T-cell (primary cell): ENCODE measurements at regions not wholly inside any gene's neighbourhood (a gene's known extent, or its start where the extent isn't known, plus 50 kb on each side); places are given as distances from the start of the nearest gene placed in this dataset.

Experiments
- ATAC-seq, 4 experiments: fragments of 200-7000 bp in 3 of 4; fragments of 150-1000 bp in 1 of 4; cut with Tn5 transposase; replicated peaks in 1 of 4; 1 replicate in 3 of 4; 2 replicates in 1 of 4; pipeline ENCODE4 v1.10.0; 2021; ENCODE audit warnings: moderate library complexity in 3 of 4, mild to moderate bottlenecking in 2 of 4, moderate number of reproducible peaks in 1 of 4
- CTCF ChIA-PET, 2 donors: fragments of 300-600 bp; sonication (Branson Sonifier 250); formaldehyde crosslinking; loops; one replicate each; lab custom pipeline; 2022; ENCODE audit warnings: antibody characterized with exemption in 2 of 2; lab: Charles Lee
- POLR2A ChIA-PET, 2 donors: fragments of 300-600 bp; sonication (Branson Sonifier 250); formaldehyde crosslinking; loops; one replicate each; lab custom pipeline; 2022; ENCODE audit warnings: antibody characterized with exemption in 2 of 2; lab: Charles Lee
- DNase-seq, 35 experiments: peaks; one replicate each; pipeline versions ENCODE4 v3.0.0 to v3.0.0-alpha.2; 2013 to 2023
- H3K27ac ChIP-seq: one replicate; pipeline ENCODE4 v1.5.1; 2013; ENCODE audit warnings: low read length
- H3K27me3 ChIP-seq, 2 experiments: replicated peaks in 1 of 2; 1 replicate in 1 of 2; 2 replicates in 1 of 2; pipeline versions ENCODE4 v1.6.1 to v1.7.0; 2013; ENCODE audit warnings: low read length in 1 of 2, mixed read lengths in 1 of 2; ENCODE audit not compliant: control insufficient read depth in 2 of 2, insufficient read depth in 2 of 2; ENCODE audit errors: extremely low read depth in 1 of 2
- H3K36me3 ChIP-seq, 2 donors: 1 replicate in 1 of 2; 2 replicates in 1 of 2; pipeline versions ENCODE4 v1.6.1 to v1.7.0; 2013; ENCODE audit warnings: low read length in 1 of 2; ENCODE audit not compliant: control insufficient read depth in 2 of 2, insufficient read depth in 1 of 2; ENCODE audit errors: extremely low read depth in 1 of 2
- H3K4me1 ChIP-seq, 2 experiments: 1 replicate in 1 of 2; 2 replicates in 1 of 2; pipeline versions ENCODE4 v1.6.1 to v1.7.0; 2013; ENCODE audit warnings: low read length in 2 of 2, mixed read lengths in 1 of 2; ENCODE audit not compliant: insufficient read depth in 2 of 2, control insufficient read depth in 1 of 2; ENCODE audit errors: extremely low read depth in 1 of 2
- H3K4me3 ChIP-seq, 2 donors: 1 replicate in 1 of 2; 2 replicates in 1 of 2; pipeline versions ENCODE4 v1.5.1 to v1.7.0; 2013; ENCODE audit warnings: mild to moderate bottlenecking in 2 of 2, low read length in 1 of 2, moderate library complexity in 1 of 2; ENCODE audit not compliant: control insufficient read depth in 1 of 2; ENCODE audit errors: extremely low read depth in 1 of 2
- H3K9me3 ChIP-seq: 2 replicates; pipeline ENCODE4 v1.7.0; 2013
- H3K27ac Mint-ChIP-seq, 2 donors: one replicate each; pipeline ENCODE4 v1.8.0; 2020 to 2021; ENCODE audit warnings: mild to moderate bottlenecking in 2 of 2, mixed read lengths in 2 of 2
- H3K27me3 Mint-ChIP-seq, 2 donors: one replicate each; pipeline ENCODE4 v1.8.0; 2021 to 2022; ENCODE audit warnings: mixed read lengths in 2 of 2
- H3K36me3 Mint-ChIP-seq: one replicate; pipeline ENCODE4 v1.8.0; 2021; ENCODE audit warnings: mixed read lengths
- H3K4me1 Mint-ChIP-seq, 3 donors: one replicate each; pipeline ENCODE4 v1.8.0; 2020 to 2022; ENCODE audit warnings: mixed read lengths in 3 of 3, mild to moderate bottlenecking in 1 of 3
- H3K4me3 Mint-ChIP-seq, 3 donors: one replicate each; pipeline ENCODE4 v1.8.0; 2020 to 2022; ENCODE audit warnings: mild to moderate bottlenecking in 3 of 3, mixed read lengths in 3 of 3, moderate library complexity in 3 of 3
- H3K9me3 Mint-ChIP-seq, 3 donors: one replicate each; pipeline ENCODE4 v1.8.0; 2020 to 2022; ENCODE audit warnings: mixed read lengths in 3 of 3
- WGBS: methylation state at CpG from one replicate; pipeline ENCODE4 v1.1.5; 2013; ENCODE audit warnings: missing lambda C conversion rate; ENCODE audit not compliant: insufficient coverage; 5-methylcytosine and 5-hydroxymethylcytosine counted together

DNA sequence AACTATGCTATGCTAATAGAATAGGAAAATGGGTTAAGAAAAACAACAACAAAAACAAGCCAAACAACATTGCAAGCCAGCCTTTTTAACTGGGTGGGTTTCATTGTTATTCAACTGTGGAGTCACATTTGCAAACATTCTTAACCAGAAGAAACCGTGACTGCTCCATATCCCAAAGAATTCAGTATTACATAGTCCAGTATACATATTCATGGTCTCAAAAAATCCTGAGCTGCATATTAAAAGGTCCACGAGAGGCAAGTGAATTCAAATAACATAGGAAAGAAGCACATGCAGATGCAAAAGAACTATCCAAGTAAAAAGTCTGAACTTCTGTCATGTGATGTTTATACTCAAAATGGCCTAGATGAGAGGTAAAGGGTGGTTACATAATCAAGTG, 179.1 kb upstream of the ETAA1 start:
- no peaks in the 10 kb centered on the region for H3K36me3 Mint-ChIP-seq
- no peaks in the 10 kb centered on the region for H3K4me1 Mint-ChIP-seq
- Histone ChIP-seq H3K27me3 (peaks cover 0 to 7% of the 10 kb centered on the region in 2 experiments), H3K27ac (no peak overlapping the region), H3K36me3 (no peaks in the 10 kb centered on the region), H3K4me3 (no peak overlapping the region), H3K9me3 (no peaks in the 10 kb centered on the region), H3K4me1 (no peaks in the 10 kb centered on the region)
- no peak for ATAC-seq
- DNase-seq: no peak
- peaks cover 6 to 9% of the 10 kb centered on the region in 2 donors for H3K27me3 Mint-ChIP-seq
- 80% methylated on average over 1 of the region's 2 CpGs for WGBS
- peaks cover 5 to 9% (median 7%) of the 10 kb centered on the region in 3 donors for H3K9me3 Mint-ChIP-seq
- POLR2A ChIA-PET: no interaction called here
- CTCF ChIA-PET: no interaction called here
- no peak overlapping the region for H3K4me3 Mint-ChIP-seq
- no peak overlapping the region for H3K27ac Mint-ChIP-seq

DNA sequence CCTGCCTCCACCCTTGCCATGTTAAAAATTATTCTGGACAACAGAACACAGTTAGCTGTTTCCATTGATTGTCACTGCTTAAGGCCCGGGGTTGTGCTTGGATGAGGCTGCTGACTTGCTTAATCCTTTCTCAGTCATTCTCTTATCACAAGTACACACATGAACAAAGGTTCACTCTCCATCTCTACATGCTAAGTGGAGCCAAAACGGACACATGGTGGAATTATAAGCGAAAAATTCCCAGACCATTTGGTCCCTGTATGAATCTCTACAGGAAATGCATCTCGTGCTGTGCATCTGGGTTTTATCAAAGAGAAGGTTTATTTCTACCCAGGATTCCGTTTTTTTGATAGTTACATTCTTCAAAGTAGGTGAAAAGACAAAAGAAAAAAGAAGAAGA, 177.5 kb upstream of the ETAA1 start:
- no peaks in the 10 kb centered on the region for H3K4me1 ChIP-seq
- CTCF ChIA-PET: no interaction called here
- Mint-ChIP-seq H3K36me3 (no peaks in the 10 kb centered on the region), H3K27ac (no peak overlapping the region), H3K27me3 (peaks cover 4 to 7% of the 10 kb centered on the region in 2 donors), H3K9me3 (peaks cover 4 to 7% (median 5%) of the 10 kb centered on the region in 3 donors), H3K4me1 (no peaks in the 10 kb centered on the region), H3K4me3 (no peak overlapping the region)
- no peaks in the 10 kb centered on the region for H3K27me3 ChIP-seq
- POLR2A ChIA-PET: no interaction called here
- H3K36me3 ChIP-seq: no peaks in the 10 kb centered on the region
- 40% methylated on average over 1 of the region's 5 CpGs for WGBS
- H3K27ac ChIP-seq: no peak overlapping the region
- ATAC-seq (no peak), DNase-seq (no peak)
- H3K9me3 ChIP-seq: no peaks in the 10 kb centered on the region
- H3K4me3 ChIP-seq: no peak overlapping the region

DNA sequence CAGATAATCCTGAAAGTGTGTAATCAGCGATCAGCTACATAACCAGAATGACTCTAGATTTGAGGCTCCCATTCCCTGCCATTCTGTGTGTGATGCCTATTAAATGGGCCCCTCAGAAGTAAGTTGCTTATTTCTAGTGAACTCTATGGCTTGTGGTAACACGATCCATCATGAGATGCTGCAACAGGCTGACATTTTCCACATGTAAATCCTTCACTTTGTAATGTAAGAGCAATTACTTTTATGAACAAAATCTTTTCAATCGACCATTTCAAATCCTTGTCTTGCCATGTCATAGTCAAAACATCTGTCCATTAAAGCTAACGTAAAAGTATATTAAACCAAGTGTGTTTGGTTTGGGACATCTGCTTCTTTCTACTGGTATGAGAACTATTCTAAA, 175.9 kb upstream of the ETAA1 start:
- H3K27ac ChIP-seq: no peak overlapping the region
- H3K4me1 Mint-ChIP-seq: no peaks in the 10 kb centered on the region
- DNase-seq (no peak), ATAC-seq (no peak)
- no peaks in the 10 kb centered on the region for H3K9me3 ChIP-seq
- no peak overlapping the region for H3K27ac Mint-ChIP-seq
- peaks cover 3 to 7% (median 5%) of the 10 kb centered on the region in 3 donors for H3K9me3 Mint-ChIP-seq
- ChIA-PET CTCF (no interaction called here), POLR2A (no interaction called here)
- no peaks in the 10 kb centered on the region for H3K36me3 Mint-ChIP-seq
- no peak overlapping the region for H3K4me3 ChIP-seq
- H3K27me3 ChIP-seq: no peaks in the 10 kb centered on the region
- no peaks in the 10 kb centered on the region for H3K4me1 ChIP-seq
- WGBS: 67% methylated on average over 1 of the region's 4 CpGs
- H3K4me3 Mint-ChIP-seq: no peak overlapping the region
- H3K36me3 ChIP-seq: no peaks in the 10 kb centered on the region
- H3K27me3 Mint-ChIP-seq: peaks cover 0 to 2% of the 10 kb centered on the region in 2 donors

DNA sequence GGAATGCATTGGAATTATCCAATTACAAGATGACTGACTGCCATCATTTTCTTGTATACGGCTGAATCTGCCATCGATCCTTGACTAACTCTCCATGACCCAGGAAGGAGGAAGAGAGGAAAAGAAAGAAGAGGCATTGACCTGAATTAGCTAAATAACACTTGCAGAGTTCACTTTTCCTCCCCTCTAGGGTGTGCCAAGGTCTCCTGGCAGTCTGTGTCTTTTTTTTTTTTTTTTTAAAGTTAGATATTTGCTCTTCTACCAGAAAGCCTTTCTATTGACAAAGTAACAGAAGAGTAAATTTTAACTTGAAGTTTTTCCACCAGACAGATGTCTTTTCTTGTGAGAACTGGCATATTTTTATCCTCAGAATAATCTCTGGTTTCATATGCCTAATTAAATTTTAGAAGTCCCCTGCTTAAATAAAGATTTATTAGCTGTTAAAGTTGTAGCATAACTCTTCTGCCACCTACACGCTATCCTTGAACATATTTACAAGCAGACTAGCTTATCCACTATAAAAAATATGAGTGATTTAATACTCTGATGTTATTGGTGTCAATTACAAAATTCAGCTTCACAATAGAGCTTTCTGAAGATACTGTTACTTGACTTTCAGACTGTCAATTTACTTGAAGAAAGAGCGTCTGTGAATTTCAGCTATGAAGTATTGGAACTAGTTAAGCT, 171.7 kb upstream of the ETAA1 start:
- ATAC-seq (no peak), DNase-seq (no peak)
- Histone ChIP-seq H3K4me1 (no peaks in the 10 kb centered on the region), H3K4me3 (no peak overlapping the region), H3K27ac (no peak overlapping the region), H3K36me3 (no peaks in the 10 kb centered on the region), H3K27me3 (no peaks in the 10 kb centered on the region), H3K9me3 (no peaks in the 10 kb centered on the region)
- WGBS: no CpG with 5 or more reads among the region's 4 CpGs
- ChIA-PET CTCF (no interaction called here), POLR2A (no interaction called here)
- H3K27me3 Mint-ChIP-seq: peaks cover 0 to 2% of the 10 kb centered on the region in 2 donors
- no peaks in the 10 kb centered on the region for H3K4me1 Mint-ChIP-seq
- no peaks in the 10 kb centered on the region for H3K9me3 Mint-ChIP-seq
- no peaks in the 10 kb centered on the region for H3K36me3 Mint-ChIP-seq
- H3K4me3 Mint-ChIP-seq: no peak overlapping the region
- H3K27ac Mint-ChIP-seq: no peak overlapping the region

DNA sequence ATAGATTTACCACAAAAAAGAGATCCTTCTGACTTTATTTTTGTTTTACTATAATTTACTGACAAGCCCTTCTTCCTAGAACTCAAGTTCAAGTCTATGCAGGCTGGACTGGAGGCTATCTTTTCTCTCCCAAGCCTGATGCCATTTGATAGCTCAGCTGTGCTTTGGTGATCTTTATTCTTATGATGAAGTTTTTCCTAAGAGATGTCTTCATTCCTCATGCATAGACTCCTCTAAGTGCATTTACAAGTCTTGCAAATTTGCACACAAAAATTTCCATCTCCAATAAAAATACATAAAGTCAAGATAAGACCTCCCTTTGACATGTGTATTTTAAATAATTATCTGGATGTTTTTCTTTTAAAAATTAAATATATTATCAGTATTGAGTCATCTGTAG, 167.4 kb upstream of the ETAA1 start:
- no peaks in the 10 kb centered on the region for H3K4me1 ChIP-seq
- no peak overlapping the region for H3K4me3 Mint-ChIP-seq
- ChIA-PET CTCF (no interaction called here), POLR2A (no interaction called here)
- no peaks in the 10 kb centered on the region for H3K27me3 ChIP-seq
- no peaks in the 10 kb centered on the region for H3K36me3 ChIP-seq
- no peak overlapping the region for H3K27ac ChIP-seq
- H3K27ac Mint-ChIP-seq: no peak overlapping the region
- no peaks in the 10 kb centered on the region for H3K4me1 Mint-ChIP-seq
- DNase-seq: no peak
- H3K4me3 ChIP-seq: no peak overlapping the region
- H3K36me3 Mint-ChIP-seq: no peaks in the 10 kb centered on the region
- no peaks in the 10 kb centered on the region for H3K9me3 Mint-ChIP-seq
- ATAC-seq: no peak
- peaks cover 4 to 5% of the 10 kb centered on the region in 2 donors for H3K27me3 Mint-ChIP-seq
- H3K9me3 ChIP-seq: no peaks in the 10 kb centered on the region

DNA sequence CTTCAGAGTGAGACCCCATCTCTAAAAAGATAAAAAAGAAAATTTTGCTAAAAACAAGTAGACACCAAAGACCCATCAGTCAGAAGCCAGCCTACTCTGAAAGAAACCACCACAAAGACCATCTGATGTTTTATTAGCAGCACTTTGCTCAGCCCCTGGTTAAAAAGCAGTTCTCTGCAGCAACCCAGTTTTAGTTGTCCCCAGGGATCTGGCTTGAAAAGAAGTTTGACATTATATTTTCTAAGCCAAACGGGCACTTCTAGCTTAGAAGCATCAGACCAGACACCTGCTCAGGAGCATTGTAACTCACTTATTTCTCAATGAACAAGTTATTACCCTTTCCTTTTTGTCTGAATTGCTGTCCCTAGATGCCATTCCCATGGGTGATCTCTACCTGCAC, 164.2 kb upstream of the ETAA1 start:
- H3K27ac Mint-ChIP-seq: no peak overlapping the region
- 80% methylated on average over 1 of the region's 1 CpG for WGBS
- no peak overlapping the region for H3K4me3 ChIP-seq
- no peak for DNase-seq
- H3K36me3 ChIP-seq: no peaks in the 10 kb centered on the region
- POLR2A ChIA-PET: no interaction called here
- no peaks in the 10 kb centered on the region for H3K36me3 Mint-ChIP-seq
- H3K27me3 ChIP-seq: no peaks in the 10 kb centered on the region
- H3K4me1 Mint-ChIP-seq: no peaks in the 10 kb centered on the region
- H3K9me3 ChIP-seq: no peaks in the 10 kb centered on the region
- CTCF ChIA-PET: no interaction called here
- no peak for ATAC-seq
- no peak overlapping the region for H3K27ac ChIP-seq
- H3K9me3 Mint-ChIP-seq: peaks cover 0 to 3% (median 0%) of the 10 kb centered on the region in 3 donors
- H3K27me3 Mint-ChIP-seq: peaks cover 3 to 5% of the 10 kb centered on the region in 2 donors
- no peak overlapping the region for H3K4me3 Mint-ChIP-seq
- no peaks in the 10 kb centered on the region for H3K4me1 ChIP-seq

DNA sequence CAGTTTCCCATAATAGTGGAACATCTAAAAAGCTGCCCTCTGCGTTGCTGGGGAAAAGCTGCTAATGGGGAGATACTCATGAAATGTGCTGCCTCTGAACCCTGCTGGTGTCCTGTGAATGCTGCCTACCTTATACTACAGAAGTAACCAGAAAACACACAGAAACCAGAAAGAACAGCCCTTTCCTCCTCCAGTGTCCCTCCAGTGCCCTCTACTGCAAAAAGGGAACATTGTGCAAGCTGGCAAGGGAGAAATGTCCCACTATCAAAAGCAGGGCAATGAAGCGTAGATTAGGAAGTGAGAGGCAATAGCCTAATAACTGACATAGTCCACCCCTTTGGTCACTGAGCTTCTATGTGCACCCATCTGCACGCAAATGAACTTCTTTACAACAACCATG, 162.7 kb upstream of the ETAA1 start:
- Histone ChIP-seq H3K36me3 (no peaks in the 10 kb centered on the region), H3K27me3 (no peaks in the 10 kb centered on the region), H3K9me3 (no peaks in the 10 kb centered on the region), H3K27ac (no peak overlapping the region), H3K4me1 (no peaks in the 10 kb centered on the region), H3K4me3 (no peak overlapping the region)
- POLR2A ChIA-PET: no interaction called here
- H3K27me3 Mint-ChIP-seq: peaks cover 3 to 5% of the 10 kb centered on the region in 2 donors
- DNase-seq (no peak), ATAC-seq (no peak)
- no peak overlapping the region for H3K27ac Mint-ChIP-seq
- WGBS: no CpG with 5 or more reads among the region's 3 CpGs
- CTCF ChIA-PET: no interaction called here
- H3K36me3 Mint-ChIP-seq: no peaks in the 10 kb centered on the region
- H3K9me3 Mint-ChIP-seq: peaks cover 0 to 3% (median 0%) of the 10 kb centered on the region in 3 donors
- no peaks in the 10 kb centered on the region for H3K4me1 Mint-ChIP-seq
- no peak overlapping the region for H3K4me3 Mint-ChIP-seq
